BLaER1 treated with 17β-estradiol and CSF1 and Interleukin-3, amounts not matched to agents 10 nM and 100 nM (cell line): ENCODE measurements at regions not wholly inside any gene's neighbourhood (a gene's known extent, or its start where the extent isn't known, plus 50 kb on each side); places are given as distances from the start of the nearest gene placed in this dataset.

Experiments
- H3K27ac ChIP-seq, 11 experiments: shearing (Covaris generic); formaldehyde crosslinking; 2 replicates each; pipeline ENCODE4 v1.8.1; 2022
- H3K27me3 ChIP-seq, 11 experiments: shearing (Covaris generic); formaldehyde crosslinking; 2 replicates each; pipeline ENCODE4 v1.8.1; 2022
- H3K36me3 ChIP-seq, 11 experiments: shearing (Covaris generic); formaldehyde crosslinking; 2 replicates each; pipeline ENCODE4 v1.8.1; 2022
- H3K4me1 ChIP-seq, 10 experiments: shearing (Covaris generic); formaldehyde crosslinking; 2 replicates each; pipeline ENCODE4 v1.8.1; 2022
- H3K4me2 ChIP-seq, 11 experiments: shearing (Covaris generic); formaldehyde crosslinking; 2 replicates each; pipeline ENCODE4 v1.8.1; 2022
- H3K4me3 ChIP-seq, 10 experiments: shearing (Covaris generic); formaldehyde crosslinking; 2 replicates each; pipeline ENCODE4 v1.8.1; 2022
- H3K9ac ChIP-seq, 11 experiments: shearing (Covaris generic); formaldehyde crosslinking; 2 replicates each; pipeline ENCODE4 v1.8.1; 2022
- H3K9me3 ChIP-seq, 11 experiments: shearing (Covaris generic); formaldehyde crosslinking; replicated peaks in 1 of 11; 2 replicates each; pipeline ENCODE4 v1.8.1; 2022
- H4K20me1 ChIP-seq, 11 experiments: shearing (Covaris generic); formaldehyde crosslinking; 2 replicates each; pipeline ENCODE4 v1.8.1; 2022
- Cebpa-rat ChIP-seq, 11 experiments: shearing (Covaris generic); IDR thresholded peaks; 2 replicates each; pipeline ENCODE4 v1.8.1; 2022

DNA sequence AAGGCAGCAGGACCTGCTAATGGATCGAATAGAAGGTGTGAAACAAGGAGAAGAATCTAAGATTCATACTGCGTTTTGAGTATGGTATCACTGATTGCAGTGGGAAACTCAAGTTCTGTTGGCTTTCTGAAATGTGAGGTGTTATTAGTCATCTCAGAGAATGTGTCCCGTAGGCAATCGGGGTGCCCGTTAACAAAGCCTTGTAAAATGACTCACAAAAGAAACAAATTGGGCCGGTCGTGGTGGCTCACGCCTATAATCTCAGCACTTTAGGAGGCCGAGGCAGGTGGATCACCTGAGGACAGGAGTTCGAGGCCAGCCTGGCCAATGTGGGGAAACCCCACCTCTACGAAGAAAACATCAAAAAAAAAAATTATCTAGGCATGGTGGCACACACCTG lies 118.2 kb upstream of the C7orf33 start:
- no peaks in the 10 kb centered on the region for H4K20me1 ChIP-seq
- no peak overlapping the region for H3K9ac ChIP-seq
- TF ChIP-seq Cebpa-rat (IDR thresholded peaks at IDR 0.05) = no peak
- no peaks in the 10 kb centered on the region for H3K4me1 ChIP-seq
- no peak overlapping the region for H3K27ac ChIP-seq
- no peak overlapping the region for H3K4me2 ChIP-seq
- no peak overlapping the region for H3K4me3 ChIP-seq
- no peaks in the 10 kb centered on the region for H3K9me3 ChIP-seq
- H3K36me3 ChIP-seq = no peaks in the 10 kb centered on the region
- H3K27me3 ChIP-seq = no peaks in the 10 kb centered on the region

DNA sequence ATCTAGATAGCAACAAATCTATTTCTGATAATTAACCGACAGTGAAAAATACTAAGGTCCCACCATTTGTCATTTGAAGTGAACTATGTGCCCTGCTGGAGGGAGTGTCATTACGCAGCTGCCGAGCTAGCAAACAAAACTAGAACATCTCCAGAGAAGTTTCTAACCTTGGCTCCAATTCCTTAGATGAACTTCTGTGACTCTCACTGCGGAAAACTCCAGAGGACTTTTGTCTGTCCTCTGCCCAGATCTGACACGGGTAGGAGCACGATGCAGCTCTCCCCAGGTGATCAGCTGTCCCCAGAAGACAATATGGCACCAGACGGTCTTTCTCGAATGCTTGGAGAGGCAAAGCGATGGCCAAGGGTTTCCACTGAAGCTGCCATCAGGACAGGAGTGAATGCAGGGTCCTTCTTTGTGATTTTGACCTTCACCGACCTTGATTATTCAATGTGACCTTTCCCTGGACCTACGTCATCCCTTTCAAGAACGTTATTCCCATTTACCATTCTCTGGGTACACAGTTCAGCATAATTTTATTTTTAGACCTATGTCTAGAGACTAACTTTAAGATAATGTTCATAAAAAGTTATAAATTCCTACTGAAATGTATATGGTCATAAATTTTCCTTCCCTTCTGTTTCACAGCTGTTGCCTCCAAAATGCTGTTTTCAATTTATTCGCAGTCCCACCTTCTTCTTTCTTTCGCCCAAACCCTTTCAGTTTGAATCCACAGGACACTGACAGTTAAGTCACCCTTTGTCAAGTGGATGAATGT lies 116.7 kb upstream of the C7orf33 start:
- TF ChIP-seq Cebpa-rat (IDR thresholded peaks at IDR 0.05) = no peak
- Histone ChIP-seq H3K9ac (no peak overlapping the region), H4K20me1 (no peaks in the 10 kb centered on the region), H3K4me1 (no peaks in the 10 kb centered on the region), H3K36me3 (no peaks in the 10 kb centered on the region), H3K4me3 (no peak overlapping the region), H3K9me3 (no peaks in the 10 kb centered on the region), H3K27me3 (no peaks in the 10 kb centered on the region), H3K4me2 (no peak overlapping the region), H3K27ac (no peak overlapping the region)

- Histone ChIP-seq H3K27ac (no peak overlapping the region), H3K9ac (no peak overlapping the region), H3K4me3 (no peak overlapping the region), H3K36me3 (no peaks in the 10 kb centered on the region), H3K4me1 (no peaks in the 10 kb centered on the region), H3K4me2 (no peak overlapping the region), H4K20me1 (no peaks in the 10 kb centered on the region), H3K9me3 (no peaks in the 10 kb centered on the region), H3K27me3 (no peaks in the 10 kb centered on the region)
- no peak for TF ChIP-seq Cebpa-rat (IDR thresholded peaks at IDR 0.05)
Measured at GRCh38 chr7:148474481-148475025, 116.0 kb upstream of the C7orf33 start.

GRCh38 chr7:148478551-148478950 lies 112.0 kb upstream of the C7orf33 start:
- Histone ChIP-seq H3K9me3 (no peaks in the 10 kb centered on the region), H3K4me2 (no peak overlapping the region), H3K27ac (no peak overlapping the region)

GRCh38 chr7:148480479-148481146 lies 110.0 kb upstream of the C7orf33 start:
- H4K20me1 ChIP-seq = no peaks in the 10 kb centered on the region
- H3K27me3 ChIP-seq = no peaks in the 10 kb centered on the region
- H3K4me2 ChIP-seq = peak overlapping the region in 7 of 11 experiments; percentile 1 to 56 (median 14); a peak in 8 of 22 replicates
- peaks cover 0 to 16% (median 11%) of the 10 kb centered on the region in 10 experiments; a peak in 17 of 20 replicates for H3K4me1 ChIP-seq
- no peak overlapping the region for H3K27ac ChIP-seq
- H3K9me3 ChIP-seq = no peaks in the 10 kb centered on the region
- H3K36me3 ChIP-seq = no peaks in the 10 kb centered on the region
- H3K4me3 ChIP-seq = no peak overlapping the region
- TF ChIP-seq Cebpa-rat (IDR thresholded peaks at IDR 0.05) = no peak
- no peak overlapping the region for H3K9ac ChIP-seq

More at GRCh38 chr7:148478551-148478950, 112.0 kb upstream of the C7orf33 start:
- Histone ChIP-seq H3K4me3 (no peak overlapping the region), H4K20me1 (no peaks in the 10 kb centered on the region), H3K9ac (no peak overlapping the region), H3K4me1 (peaks cover 0 to 7% (median 0%) of the 10 kb centered on the region in 10 experiments; a peak in 6 of 20 replicates), H3K36me3 (no peaks in the 10 kb centered on the region), H3K27me3 (no peaks in the 10 kb centered on the region)
- TF ChIP-seq Cebpa-rat (IDR thresholded peaks at IDR 0.05) = no peak

GRCh38 chr7:148481147-148481526 lies 109.4 kb upstream of the C7orf33 start:
- Histone ChIP-seq H3K9me3 (no peaks in the 10 kb centered on the region), H3K9ac (no peak overlapping the region), H3K4me1 (peaks cover 0 to 16% (median 11%) of the 10 kb centered on the region in 10 experiments; a peak in 17 of 20 replicates), H3K4me2 (peak overlapping the region in 7 of 11 experiments; percentile 1 to 56 (median 14); a peak in 8 of 22 replicates), H3K27ac (no peak overlapping the region), H3K36me3 (no peaks in the 10 kb centered on the region), H3K27me3 (no peaks in the 10 kb centered on the region), H3K4me3 (no peak overlapping the region), H4K20me1 (no peaks in the 10 kb centered on the region)
- TF ChIP-seq Cebpa-rat (IDR thresholded peaks at IDR 0.05) = no peak

DNA sequence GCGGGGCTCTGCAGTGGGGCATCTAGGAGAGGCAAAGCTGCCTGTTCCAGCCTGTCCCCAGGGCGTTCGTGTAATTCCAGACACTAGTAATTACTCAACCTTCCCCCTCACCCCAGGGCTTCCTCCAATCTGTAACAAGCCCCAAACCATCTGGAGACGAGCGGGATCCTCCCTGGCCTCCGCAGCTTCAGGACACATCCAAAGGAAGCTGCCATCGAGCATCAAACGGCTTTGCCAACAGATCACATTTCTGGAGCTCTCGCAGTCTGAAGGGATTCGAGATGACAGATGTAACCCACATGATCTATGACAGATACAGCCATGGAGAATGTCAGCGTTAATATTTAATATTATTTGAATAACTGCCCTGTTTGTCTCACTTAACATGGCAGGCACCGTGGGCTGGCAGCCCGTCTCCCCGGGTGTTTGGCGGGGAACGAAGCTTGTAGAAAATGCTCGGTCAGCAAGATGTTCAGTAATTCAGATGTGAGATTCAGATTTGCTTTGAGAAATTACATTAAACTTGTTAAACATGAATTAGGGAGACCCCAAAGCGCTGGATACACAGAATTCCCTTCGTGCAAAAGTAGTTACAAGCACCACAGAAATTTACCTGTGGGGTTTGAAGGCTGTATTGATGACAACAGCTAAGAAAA lies 108.5 kb upstream of the C7orf33 start:
- peaks cover 0 to 16% (median 11%) of the 10 kb centered on the region in 10 experiments; a peak in 17 of 20 replicates for H3K4me1 ChIP-seq
- H3K27me3 ChIP-seq = no peaks in the 10 kb centered on the region
- no peak overlapping the region for H3K9ac ChIP-seq
- no peak overlapping the region for H3K4me3 ChIP-seq
- no peak for TF ChIP-seq Cebpa-rat (IDR thresholded peaks at IDR 0.05)
- H3K36me3 ChIP-seq = no peaks in the 10 kb centered on the region
- no peaks in the 10 kb centered on the region for H3K9me3 ChIP-seq
- no peak overlapping the region for H3K27ac ChIP-seq
- H3K4me2 ChIP-seq = no peak overlapping the region
- H4K20me1 ChIP-seq = no peaks in the 10 kb centered on the region

DNA sequence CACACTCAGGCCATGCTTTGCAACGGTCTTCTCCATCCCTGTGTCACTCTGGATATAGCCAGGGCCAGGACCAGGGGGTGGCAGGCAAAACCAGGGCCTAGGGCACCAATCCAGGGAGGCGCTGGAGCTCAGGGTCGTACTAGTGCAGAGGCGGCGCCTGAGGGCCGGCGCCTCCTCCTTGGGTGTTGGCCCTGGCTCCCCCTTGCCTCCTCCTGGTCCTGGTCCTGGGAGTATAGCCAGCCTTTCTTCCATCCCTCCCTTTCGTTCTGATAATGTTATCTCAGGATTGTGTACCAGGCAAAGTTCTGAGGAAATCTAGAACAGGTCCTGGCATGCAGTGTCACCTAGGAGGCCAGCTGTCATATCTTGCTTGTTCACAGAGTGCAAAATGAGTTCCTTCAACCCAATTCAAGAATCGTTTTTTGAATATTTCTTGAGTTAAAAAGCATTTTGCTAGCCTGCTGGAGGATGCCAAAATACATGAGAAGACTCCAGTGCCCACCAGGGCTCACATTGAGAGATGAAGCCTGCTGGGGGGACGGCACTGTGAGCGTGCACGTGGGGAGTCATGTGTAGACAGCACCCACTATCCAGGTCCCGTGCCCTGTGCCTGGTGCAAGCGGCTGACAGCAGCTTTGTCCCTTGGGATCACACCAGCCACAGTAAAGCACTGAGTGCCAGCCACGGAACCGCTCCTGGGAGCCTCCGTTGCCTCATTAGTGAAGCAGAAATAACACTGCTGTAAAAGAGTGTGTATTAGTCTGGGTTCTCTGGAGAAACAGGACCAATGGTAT lies 106.9 kb upstream of the C7orf33 start:
- no peak for TF ChIP-seq Cebpa-rat (IDR thresholded peaks at IDR 0.05)
- Histone ChIP-seq H3K36me3 (no peaks in the 10 kb centered on the region), H3K4me2 (peak overlapping the region in 9 of 11 experiments; percentile 18 to 69 (median 57); a peak in 15 of 22 replicates), H3K4me3 (no peak overlapping the region), H3K9me3 (no peaks in the 10 kb centered on the region), H3K4me1 (peaks cover 0 to 16% (median 11%) of the 10 kb centered on the region in 10 experiments; a peak in 17 of 20 replicates), H3K9ac (peak overlapping the region in 1 of 11 experiments; percentile 33; a peak in 1 of 22 replicates), H3K27ac (no peak overlapping the region), H3K27me3 (no peaks in the 10 kb centered on the region), H4K20me1 (no peaks in the 10 kb centered on the region)
